HepG2 (cell line): ENCODE measurements at regions not wholly inside any gene's neighbourhood (a gene's known extent, or its start where the extent isn't known, plus 50 kb on each side); places are given as distances from the start of the nearest gene placed in this dataset.

Experiments used
- ATAC-seq: fragments of 200-7000 bp; cut with Tn5 transposase; 3 replicates; pipeline ENCODE4 v1.9.1; 2020; ENCODE audit warnings: mild to moderate bottlenecking, moderate library complexity
- BruUV-seq: library from RNA; stranded (reverse); fragments of 400-500 nt; replicated peaks from 2 replicates; lab custom pipeline; 2021; lab: Mats Ljungman, UMichigan
- CTCF ChIA-PET: fragments of 300-600 bp; formaldehyde crosslinking; extraction: SDS; loops from one replicate; lab custom pipeline; 2021; ENCODE audit warnings: low total read pairs, inconsistent platforms, low intra/inter-chr PET ratio; lab: Yijun Ruan, JAX
- POLR2A ChIA-PET: fragments of 350-600 bp; sonication (Branson Sonifier 250); formaldehyde crosslinking; loops from one replicate; lab custom pipeline; 2020; ENCODE audit warnings: antibody characterized with exemption, inconsistent platforms; lab: Yijun Ruan, JAX
- DNase-seq: peaks from one replicate; pipeline ENCODE4 v3.0.0-alpha.2; 2015; ENCODE audit warnings: low spot score
- FAIRE-seq: peaks from 3 replicates; lab custom pipeline; 2011; peaks lifted over from hg19 to GRCh38; lab: Jason Lieb, UNC
- H2AFZ ChIP-seq: one replicate; pipeline ENCODE4 v1.6.1; 2011; ENCODE audit warnings: low read length, inconsistent platforms
- H3K27ac ChIP-seq: fragments of 300-600 bp; 3 replicates; pipeline ENCODE4 v1.8.0; 2011; ENCODE audit warnings: mixed run types, mild to moderate bottlenecking, mixed read lengths, low read length, inconsistent platforms; ENCODE audit not compliant: insufficient read depth; ENCODE audit errors: extremely low read length
- H3K27me3 ChIP-seq, 2 experiments: fragments of 200-600 bp in 1 of 2; 2 replicates in 1 of 2; 3 replicates in 1 of 2; pipeline versions ENCODE4 v1.6.0 to v1.8.0; 2011; ENCODE audit warnings: low read length in 2 of 2, mild to moderate bottlenecking in 2 of 2, moderate library complexity in 2 of 2, inconsistent platforms in 1 of 2; ENCODE audit not compliant: insufficient read depth in 2 of 2, control insufficient read depth in 1 of 2
- H3K36me3 ChIP-seq, 2 experiments: fragments of 200-600 bp in 1 of 2; replicated peaks in 1 of 2; 2 replicates in 1 of 2; 3 replicates in 1 of 2; pipeline versions ENCODE4 v1.5.1 to v1.8.0; 2011; ENCODE audit warnings: low read length in 2 of 2, inconsistent platforms in 1 of 2; ENCODE audit not compliant: insufficient read depth in 2 of 2, control insufficient read depth in 1 of 2
- H3K4me1 ChIP-seq: 2 replicates; pipeline ENCODE4 v1.5.1; 2012; ENCODE audit warnings: low read length, inconsistent platforms; ENCODE audit not compliant: insufficient read depth
- H3K4me2 ChIP-seq: 2 replicates; pipeline ENCODE4 v1.6.0; 2011; ENCODE audit warnings: low read depth, low read length, inconsistent platforms
- H3K4me3 ChIP-seq, 3 experiments: fragments of 200-600 bp in 1 of 3; sonication (generic), shearing (Covaris generic) in 1 of 3; replicated peaks in 1 of 3; 2 replicates each; pipeline ENCODE4 v1.5.1; 2011 to 2016; ENCODE audit warnings: low read length in 3 of 3, inconsistent platforms in 2 of 3, low read depth in 2 of 3, mild to moderate bottlenecking in 2 of 3, control low read depth in 1 of 3, mixed read lengths in 1 of 3; ENCODE audit not compliant: insufficient read depth in 1 of 3
- H3K79me2 ChIP-seq: one replicate; pipeline ENCODE4 v1.6.1; 2011; ENCODE audit warnings: low read length, inconsistent platforms; ENCODE audit not compliant: insufficient read depth
- H3K9ac ChIP-seq: 2 replicates; pipeline ENCODE4 v1.6.0; 2011; ENCODE audit warnings: mild to moderate bottlenecking, low read depth, low read length, inconsistent platforms; ENCODE audit not compliant: insufficient read depth
- H3K9me3 ChIP-seq: 2 replicates; pipeline ENCODE4 v1.5.1; 2012; ENCODE audit warnings: mild to moderate bottlenecking, low read length
- H4K20me1 ChIP-seq: 2 replicates; pipeline ENCODE4 v1.6.0; 2011; ENCODE audit warnings: inconsistent platforms, mild to moderate bottlenecking, low read length, moderate library complexity; ENCODE audit not compliant: insufficient read depth
- MIER2 ChIP-seq: IDR thresholded peaks from 2 replicates; pipeline ENCODE4 v1.6.1; 2016; ENCODE audit warnings: missing biosample characterization, missing genetic modification reagents
- MZF1 ChIP-seq: sonication (generic); formaldehyde crosslinking; IDR thresholded peaks from 2 replicates; pipeline ENCODE4 v1.8.1; 2023; ENCODE audit warnings: mild to moderate bottlenecking, missing genetic modification reagents, borderline replicate concordance
- NCOA2 ChIP-seq: sonication (generic); formaldehyde crosslinking; IDR thresholded peaks from 2 replicates; pipeline ENCODE4 v1.8.0; 2022; ENCODE audit warnings: inconsistent platforms
- ZNF121 ChIP-seq: sonication (generic); formaldehyde crosslinking; IDR thresholded peaks from 2 replicates; pipeline ENCODE4 v1.5.0; 2020; ENCODE audit warnings: mild to moderate bottlenecking, missing genetic modification reagents
- ZNF644 ChIP-seq: IDR thresholded peaks from 2 replicates; pipeline ENCODE4 v1.6.1; 2016; ENCODE audit warnings: low read depth
- WGBS: methylation state at CpG from one replicate; pipeline ENCODE4 v1.1.6; 2017; ENCODE audit warnings: low lambda C conversion rate; 5-methylcytosine and 5-hydroxymethylcytosine counted together
- in situ Hi-C: cut with HindIII; loops from 2 replicates; pipeline ENCODE4 v1.10.0; 2017; ENCODE audit warnings: low pct_unique_long_range_greater_than_20kb; ENCODE audit not compliant: extremely low pct_ligation_motif_present
- intact Hi-C: fragments of 100-400 bp; cut with micrococcal nuclease; formaldehyde crosslinking; loops from one replicate; pipeline ENCODE4 v1.10.0; 2022; ENCODE audit not compliant: unreplicated experiment
- TF ChIP-seq, protein P1 (sequence below): sonication (generic); formaldehyde crosslinking; IDR thresholded peaks from 2 replicates; pipeline ENCODE4 v1.8.1; 2022; ENCODE audit warnings: mild to moderate bottlenecking, missing genetic modification reagents
- TF ChIP-seq, protein P2 (sequence below): sonication (generic); formaldehyde crosslinking; IDR thresholded peaks from 2 replicates; pipeline ENCODE4 v1.5.0; 2020; ENCODE audit warnings: mild to moderate bottlenecking, low read depth, missing genetic modification reagents, borderline replicate concordance
- TF ChIP-seq, protein P3 (sequence below), 2 experiments: IDR thresholded peaks; 2 replicates each; pipeline ENCODE4 v1.6.1; 2011 to 2012; ENCODE audit warnings: low read length in 2 of 2, borderline replicate concordance in 1 of 2, low read depth in 1 of 2, mild to moderate bottlenecking in 1 of 2, moderate library complexity in 1 of 2

DNA sequence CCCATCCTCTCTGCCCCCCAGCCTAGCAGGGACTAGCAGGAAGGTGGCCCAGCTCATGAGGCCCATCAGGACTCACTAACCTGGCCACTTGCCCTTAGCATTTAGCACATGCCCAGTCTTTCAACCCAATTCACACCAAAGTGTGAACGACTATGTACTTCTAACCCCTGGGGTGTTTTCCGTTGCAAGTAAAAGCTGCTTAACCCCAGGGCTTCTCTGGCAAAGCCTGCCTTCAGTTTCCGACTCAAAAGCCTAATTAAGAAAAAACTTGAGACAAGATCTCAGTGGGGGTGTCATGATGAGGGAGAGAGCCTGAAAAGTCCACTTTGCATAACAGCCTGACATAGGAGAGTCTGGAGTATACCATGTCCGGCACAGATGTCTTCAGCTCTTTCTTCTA lies 347.8 kb downstream of the MN1 start:
- H3K4me2 ChIP-seq: no peak overlapping the region
- in situ Hi-C loops (no loop called here), intact Hi-C loops (no loop called here)
- no peaks in the 10 kb centered on the region for H3K79me2 ChIP-seq
- no peaks in the 10 kb centered on the region for H4K20me1 ChIP-seq
- no peak for DNase-seq
- 36% methylated on average over 4 of the region's 4 CpGs for WGBS
- H3K9me3 ChIP-seq: no peaks in the 10 kb centered on the region
- H3K27ac ChIP-seq: no peak overlapping the region
- H3K9ac ChIP-seq: no peak overlapping the region
- no peak overlapping the region for H2AFZ ChIP-seq
- peaks cover 0 to 2% of the 10 kb centered on the region in 2 experiments; a peak in 1 of 5 replicates for H3K27me3 ChIP-seq
- no peak overlapping the region for H3K4me3 ChIP-seq
- ChIA-PET POLR2A (no interaction called here), CTCF (no interaction called here)
- no peak for ATAC-seq
- TF ChIP-seq ZNF644 (CRISPR knock-in tag) (no peak), NCOA2 (no peak), ZNF121 (CRISPR knock-in tag) (no peak), MZF1 (no peak)
- no peak for FAIRE-seq
- no peaks in the 10 kb centered on the region for H3K4me1 ChIP-seq
- BruUV-seq: no TSS peak
- no peaks in the 10 kb centered on the region for H3K36me3 ChIP-seq

DNA sequence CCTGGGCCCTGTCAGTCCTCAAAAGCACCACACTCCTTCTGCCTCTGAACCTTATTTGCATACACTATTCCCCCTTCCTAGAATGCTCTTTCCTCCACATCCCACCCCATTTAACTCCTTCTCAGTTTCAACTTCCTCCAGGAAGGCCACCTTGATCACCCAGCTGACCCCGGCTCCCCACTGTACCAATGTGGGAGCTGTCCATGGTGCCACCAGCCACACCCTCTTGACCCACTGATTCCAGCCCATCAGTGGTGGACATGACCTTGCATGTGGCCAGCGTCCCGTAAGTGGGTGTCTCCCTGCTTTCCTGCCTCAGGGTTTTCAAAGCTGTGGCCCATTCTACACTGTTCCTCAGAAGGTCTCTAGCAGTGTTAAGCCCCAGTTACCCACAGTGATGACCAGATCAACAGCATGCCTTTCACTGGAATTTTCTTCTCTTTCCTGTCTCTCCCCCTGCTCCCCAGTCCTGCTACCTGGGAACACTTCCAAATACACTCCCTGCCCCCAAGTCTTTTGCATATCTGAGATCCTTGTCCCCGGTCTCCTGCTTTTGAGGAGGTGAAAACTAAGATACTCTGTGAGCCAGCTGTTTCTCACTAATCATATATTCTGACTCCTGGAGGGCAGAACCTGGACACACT lies 346.6 kb downstream of the MN1 start:
- H3K4me2 ChIP-seq: no peak overlapping the region
- TF ChIP-seq, protein P1, sequence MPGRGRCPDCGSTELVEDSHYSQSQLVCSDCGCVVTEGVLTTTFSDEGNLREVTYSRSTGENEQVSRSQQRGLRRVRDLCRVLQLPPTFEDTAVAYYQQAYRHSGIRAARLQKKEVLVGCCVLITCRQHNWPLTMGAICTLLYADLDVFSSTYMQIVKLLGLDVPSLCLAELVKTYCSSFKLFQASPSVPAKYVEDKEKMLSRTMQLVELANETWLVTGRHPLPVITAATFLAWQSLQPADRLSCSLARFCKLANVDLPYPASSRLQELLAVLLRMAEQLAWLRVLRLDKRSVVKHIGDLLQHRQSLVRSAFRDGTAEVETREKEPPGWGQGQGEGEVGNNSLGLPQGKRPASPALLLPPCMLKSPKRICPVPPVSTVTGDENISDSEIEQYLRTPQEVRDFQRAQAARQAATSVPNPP: no peak
- TF ChIP-seq, protein P2, sequence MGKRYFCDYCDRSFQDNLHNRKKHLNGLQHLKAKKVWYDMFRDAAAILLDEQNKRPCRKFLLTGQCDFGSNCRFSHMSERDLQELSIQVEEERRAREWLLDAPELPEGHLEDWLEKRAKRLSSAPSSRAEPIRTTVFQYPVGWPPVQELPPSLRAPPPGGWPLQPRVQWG (CRISPR knock-in tag): no peak
- TF ChIP-seq, protein P3, sequence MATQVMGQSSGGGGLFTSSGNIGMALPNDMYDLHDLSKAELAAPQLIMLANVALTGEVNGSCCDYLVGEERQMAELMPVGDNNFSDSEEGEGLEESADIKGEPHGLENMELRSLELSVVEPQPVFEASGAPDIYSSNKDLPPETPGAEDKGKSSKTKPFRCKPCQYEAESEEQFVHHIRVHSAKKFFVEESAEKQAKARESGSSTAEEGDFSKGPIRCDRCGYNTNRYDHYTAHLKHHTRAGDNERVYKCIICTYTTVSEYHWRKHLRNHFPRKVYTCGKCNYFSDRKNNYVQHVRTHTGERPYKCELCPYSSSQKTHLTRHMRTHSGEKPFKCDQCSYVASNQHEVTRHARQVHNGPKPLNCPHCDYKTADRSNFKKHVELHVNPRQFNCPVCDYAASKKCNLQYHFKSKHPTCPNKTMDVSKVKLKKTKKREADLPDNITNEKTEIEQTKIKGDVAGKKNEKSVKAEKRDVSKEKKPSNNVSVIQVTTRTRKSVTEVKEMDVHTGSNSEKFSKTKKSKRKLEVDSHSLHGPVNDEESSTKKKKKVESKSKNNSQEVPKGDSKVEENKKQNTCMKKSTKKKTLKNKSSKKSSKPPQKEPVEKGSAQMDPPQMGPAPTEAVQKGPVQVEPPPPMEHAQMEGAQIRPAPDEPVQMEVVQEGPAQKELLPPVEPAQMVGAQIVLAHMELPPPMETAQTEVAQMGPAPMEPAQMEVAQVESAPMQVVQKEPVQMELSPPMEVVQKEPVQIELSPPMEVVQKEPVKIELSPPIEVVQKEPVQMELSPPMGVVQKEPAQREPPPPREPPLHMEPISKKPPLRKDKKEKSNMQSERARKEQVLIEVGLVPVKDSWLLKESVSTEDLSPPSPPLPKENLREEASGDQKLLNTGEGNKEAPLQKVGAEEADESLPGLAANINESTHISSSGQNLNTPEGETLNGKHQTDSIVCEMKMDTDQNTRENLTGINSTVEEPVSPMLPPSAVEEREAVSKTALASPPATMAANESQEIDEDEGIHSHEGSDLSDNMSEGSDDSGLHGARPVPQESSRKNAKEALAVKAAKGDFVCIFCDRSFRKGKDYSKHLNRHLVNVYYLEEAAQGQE (IDR thresholded peaks at IDR 0.05; ENCODE audit: borderline replicate concordance in 1 of 2, low read depth in 1 of 2, low read length in 2 of 2): peak; percentile 70 to 90
- peak; percentile 89 for TF ChIP-seq MIER2 (CRISPR knock-in tag)
- TF ChIP-seq MZF1: no peak
- TF ChIP-seq, all 625 proteins: peak for 2
- no TSS peak for BruUV-seq
- Histone ChIP-seq H3K27me3 (peaks cover 2% of the 10 kb centered on the region in 2 experiments; a peak in 2 of 5 replicates), H3K9ac (no peak overlapping the region), H3K4me3 (no peak overlapping the region), H3K79me2 (no peaks in the 10 kb centered on the region), H3K9me3 (no peaks in the 10 kb centered on the region), H3K27ac (no peak overlapping the region), H3K4me1 (no peaks in the 10 kb centered on the region), H3K36me3 (no peaks in the 10 kb centered on the region), H2AFZ (no peak overlapping the region), H4K20me1 (no peaks in the 10 kb centered on the region)
- in situ Hi-C loops (no loop called here), intact Hi-C loops (no loop called here)
- ATAC-seq (no peak), DNase-seq (no peak), FAIRE-seq (no peak)
- POLR2A ChIA-PET: no interaction called here
- 4% methylated on average over 4 of the region's 4 CpGs for WGBS
- CTCF ChIA-PET: no interaction called here
